ENCODE measurements at regions not wholly inside any gene's neighbourhood (a gene's known extent, or its start where the extent isn't known, plus 50 kb on each side); places are given as distances from the start of the nearest gene placed in this dataset.

GRCh38 chr11:23961503-23962338 is 535.1 kb upstream of the LUZP2 start:
- DNase-seq, result no peak

GRCh38 chr11:23973244-23973643 is 523.6 kb upstream of the LUZP2 start:
- DNase-seq, result no peak

- DNase-seq, result no peak
These were observed 522.8 kb upstream of the LUZP2 start for GRCh38 chr11:23974051-23974450.

- no peak for DNase-seq
These were observed 522.3 kb upstream of the LUZP2 start for GRCh38 chr11:23974601-23975000.

- no peak for DNase-seq
These were observed 520.4 kb upstream of the LUZP2 start for GRCh38 chr11:23976426-23976825.

- no peak for DNase-seq
These were observed 520.0 kb upstream of the LUZP2 start for GRCh38 chr11:23976841-23977271.

GRCh38 chr11:23988381-23989006 is 508.4 kb upstream of the LUZP2 start:
- no peak for DNase-seq

GRCh38 chr11:23990346-23991164 is 506.3 kb upstream of the LUZP2 start:
- DNase-seq, result no peak

GRCh38 chr11:23991165-23991539 is 505.7 kb upstream of the LUZP2 start:
- DNase-seq, result no peak

GRCh38 chr11:23995891-23996290 is 501.0 kb upstream of the LUZP2 start:
- no peak for DNase-seq

- no peak for DNase-seq
These were observed 499.5 kb upstream of the LUZP2 start for GRCh38 chr11:23997356-23997755.

- no peak for DNase-seq
These were observed 491.5 kb upstream of the LUZP2 start for GRCh38 chr11:24005202-24005876.

- no peak for DNase-seq
These were observed 453.0 kb upstream of the LUZP2 start for GRCh38 chr11:24043842-24044241.

- no peak for DNase-seq
These were observed 450.1 kb upstream of the LUZP2 start for GRCh38 chr11:24046731-24047130.

GRCh38 chr11:24056051-24056450 is 440.8 kb upstream of the LUZP2 start:
- no peak for DNase-seq

GRCh38 chr11:24060125-24060524 is 436.7 kb upstream of the LUZP2 start:
- DNase-seq, result no peak

- no peak for DNase-seq
These were observed 432.4 kb upstream of the LUZP2 start for GRCh38 chr11:24064309-24064903.

- no peak for DNase-seq
These were observed 428.7 kb upstream of the LUZP2 start for GRCh38 chr11:24068197-24068596.

GRCh38 chr11:24070435-24070834 is 426.4 kb upstream of the LUZP2 start:
- no peak for DNase-seq

GRCh38 chr11:24078018-24078417 is 418.8 kb upstream of the LUZP2 start:
- no peak for DNase-seq

- DNase-seq, result no peak
These were observed 414.6 kb upstream of the LUZP2 start for GRCh38 chr11:24082241-24082640.

- DNase-seq, result no peak
These were observed 414.0 kb upstream of the LUZP2 start for GRCh38 chr11:24082860-24083259.

GRCh38 chr11:24084956-24085355 is 411.9 kb upstream of the LUZP2 start:
- no peak for DNase-seq

Measured in NCI-H446 treated with DMSO at 0.1 percent for 48 hours (cell line).